GM12878 (cell line): ENCODE measurements at regions not wholly inside any gene's neighbourhood (a gene's known extent, or its start where the extent isn't known, plus 50 kb on each side); places are given as distances from the start of the nearest gene placed in this dataset.
"Not testable (repeated sequence)": the region's sequence is repeated elsewhere in the genome, so short reads cannot be mapped to it uniquely, and the experiment has no call there.

ENCODE experiments used
- EZH2 ChIP-seq: IDR thresholded peaks from 2 replicates; pipeline ENCODE4 v1.6.1; 2012; ENCODE audit warnings: low read depth, mild to moderate bottlenecking, control low read depth, inconsistent platforms, low read length, borderline replicate concordance; ENCODE audit not compliant: control insufficient read depth
- MTA2 ChIP-seq: fragments of 450-650 bp; IDR thresholded peaks from 2 replicates; pipeline ENCODE4 v1.6.1; 2016; ENCODE audit warnings: low read depth, mild to moderate bottlenecking, moderate library complexity
- POLR2A ChIP-seq: IDR thresholded peaks from 2 replicates; pipeline ENCODE4 v1.6.1; 2011; ENCODE audit warnings: low read depth, mild to moderate bottlenecking, low read length
- SIN3A ChIP-seq: IDR thresholded peaks from 2 replicates; pipeline ENCODE4 v1.6.1; 2012; ENCODE audit warnings: low read depth, low read length, improper control_type of control experiment
- TARDBP ChIP-seq: IDR thresholded peaks from 2 replicates; pipeline ENCODE4 v1.6.1; 2016; ENCODE audit warnings: borderline replicate concordance
- TF ChIP-seq, protein P1 (sequence below): IDR thresholded peaks from 2 replicates; pipeline ENCODE4 v1.6.1; 2012; ENCODE audit warnings: low read length, inconsistent platforms

GRCh38 chr17:31630866-31631265 is 228.2 kb downstream of the COPRS start:
- not testable (repeated sequence) for TF ChIP-seq EZH2, MTA2, TARDBP, SIN3A, POLR2A
- TF ChIP-seq, protein P1, sequence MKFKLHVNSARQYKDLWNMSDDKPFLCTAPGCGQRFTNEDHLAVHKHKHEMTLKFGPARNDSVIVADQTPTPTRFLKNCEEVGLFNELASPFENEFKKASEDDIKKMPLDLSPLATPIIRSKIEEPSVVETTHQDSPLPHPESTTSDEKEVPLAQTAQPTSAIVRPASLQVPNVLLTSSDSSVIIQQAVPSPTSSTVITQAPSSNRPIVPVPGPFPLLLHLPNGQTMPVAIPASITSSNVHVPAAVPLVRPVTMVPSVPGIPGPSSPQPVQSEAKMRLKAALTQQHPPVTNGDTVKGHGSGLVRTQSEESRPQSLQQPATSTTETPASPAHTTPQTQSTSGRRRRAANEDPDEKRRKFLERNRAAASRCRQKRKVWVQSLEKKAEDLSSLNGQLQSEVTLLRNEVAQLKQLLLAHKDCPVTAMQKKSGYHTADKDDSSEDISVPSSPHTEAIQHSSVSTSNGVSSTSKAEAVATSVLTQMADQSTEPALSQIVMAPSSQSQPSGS = not testable (repeated sequence)
